ENCODE measurements at regions not wholly inside any gene's neighbourhood (a gene's known extent, or its start where the extent isn't known, plus 50 kb on each side); places are given as distances from the start of the nearest gene placed in this dataset.

GRCh38 chr7:85830982-85831381 lies 644.1 kb upstream of the SEMA3D start:
- TF ChIP-seq POLR2A (IDR thresholded peaks at IDR 0.05) = no peak
- TF ChIP-seq, protein P1, sequence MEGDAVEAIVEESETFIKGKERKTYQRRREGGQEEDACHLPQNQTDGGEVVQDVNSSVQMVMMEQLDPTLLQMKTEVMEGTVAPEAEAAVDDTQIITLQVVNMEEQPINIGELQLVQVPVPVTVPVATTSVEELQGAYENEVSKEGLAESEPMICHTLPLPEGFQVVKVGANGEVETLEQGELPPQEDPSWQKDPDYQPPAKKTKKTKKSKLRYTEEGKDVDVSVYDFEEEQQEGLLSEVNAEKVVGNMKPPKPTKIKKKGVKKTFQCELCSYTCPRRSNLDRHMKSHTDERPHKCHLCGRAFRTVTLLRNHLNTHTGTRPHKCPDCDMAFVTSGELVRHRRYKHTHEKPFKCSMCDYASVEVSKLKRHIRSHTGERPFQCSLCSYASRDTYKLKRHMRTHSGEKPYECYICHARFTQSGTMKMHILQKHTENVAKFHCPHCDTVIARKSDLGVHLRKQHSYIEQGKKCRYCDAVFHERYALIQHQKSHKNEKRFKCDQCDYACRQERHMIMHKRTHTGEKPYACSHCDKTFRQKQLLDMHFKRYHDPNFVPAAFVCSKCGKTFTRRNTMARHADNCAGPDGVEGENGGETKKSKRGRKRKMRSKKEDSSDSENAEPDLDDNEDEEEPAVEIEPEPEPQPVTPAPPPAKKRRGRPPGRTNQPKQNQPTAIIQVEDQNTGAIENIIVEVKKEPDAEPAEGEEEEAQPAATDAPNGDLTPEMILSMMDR (IDR thresholded peaks at IDR 0.05) = no peak
